Natural killer cell (primary cell): ENCODE measurements at regions not wholly inside any gene's neighbourhood (a gene's known extent, or its start where the extent isn't known, plus 50 kb on each side); places are given as distances from the start of the nearest gene placed in this dataset.

Experiments used
- ATAC-seq, 3 donors: fragments of 150-1000 bp in 2 of 3; fragments of 200-7000 bp in 1 of 3; cut with Tn5 transposase; 1 replicate in 1 of 3; 2 replicates in 2 of 3; pipeline ENCODE4 v1.10.0; 2021; ENCODE audit warnings: mild to moderate bottlenecking in 2 of 3, moderate library complexity in 2 of 3
- DNase-seq, 2 donors: peaks; one replicate each; pipeline versions ENCODE4 v3.0.0 to v3.0.0-alpha.2; 2013 to 2021; ENCODE audit warnings: mixed read lengths in 1 of 2
- H3K27ac ChIP-seq: one replicate; pipeline ENCODE4 v1.5.1; 2013; ENCODE audit warnings: mild to moderate bottlenecking, low read length
- H3K27me3 ChIP-seq: one replicate; pipeline ENCODE4 v1.6.1; 2013; ENCODE audit warnings: low read length; ENCODE audit not compliant: control insufficient read depth, insufficient read depth
- H3K36me3 ChIP-seq: one replicate; pipeline ENCODE4 v1.6.1; 2013; ENCODE audit warnings: low read length; ENCODE audit not compliant: control insufficient read depth, insufficient read depth
- H3K4me1 ChIP-seq: one replicate; pipeline ENCODE4 v1.6.1; 2013; ENCODE audit warnings: low read length; ENCODE audit not compliant: control insufficient read depth, insufficient read depth
- H3K4me3 ChIP-seq: one replicate; pipeline ENCODE4 v1.5.1; 2013; ENCODE audit warnings: low read length
- H3K9me3 ChIP-seq: one replicate; pipeline ENCODE4 v1.6.1; 2013; ENCODE audit warnings: low read length; ENCODE audit not compliant: control insufficient read depth, insufficient read depth
- H3K27ac Mint-ChIP-seq, 2 donors: one replicate each; pipeline ENCODE4 v1.8.0; 2022; ENCODE audit warnings: mild to moderate bottlenecking in 2 of 2, mixed read lengths in 2 of 2, moderate library complexity in 1 of 2
- H3K27me3 Mint-ChIP-seq, 2 donors: one replicate each; pipeline ENCODE4 v1.8.0; 2022; ENCODE audit warnings: low read depth in 2 of 2, mixed read lengths in 2 of 2
- H3K36me3 Mint-ChIP-seq: one replicate; pipeline ENCODE4 v1.8.0; 2022; ENCODE audit warnings: mixed read lengths
- H3K4me1 Mint-ChIP-seq, 2 donors: one replicate each; pipeline ENCODE4 v1.8.0; 2022; ENCODE audit warnings: mixed read lengths in 2 of 2
- H3K4me3 Mint-ChIP-seq: one replicate; pipeline ENCODE4 v1.8.0; 2022; ENCODE audit warnings: mild to moderate bottlenecking, moderate library complexity, mixed read lengths
- H3K9me3 Mint-ChIP-seq, 2 donors: one replicate each; pipeline ENCODE4 v1.8.0; 2022; ENCODE audit warnings: mixed read lengths in 2 of 2
- CTCF ChIP-seq: fragments of 200-600 bp; IDR thresholded peaks from one replicate; pipeline ENCODE4 v1.8.0; 2022; ENCODE audit warnings: antibody characterized with exemption
- WGBS: methylation state at CpG from one replicate; pipeline ENCODE4 v1.1.7; 2013; ENCODE audit warnings: missing lambda C conversion rate; ENCODE audit not compliant: insufficient coverage; 5-methylcytosine and 5-hydroxymethylcytosine counted together
- intact Hi-C: fragments of 100-400 bp; cut with micrococcal nuclease; formaldehyde crosslinking; loops from one replicate; pipeline ENCODE4 v1.14.2; 2022

GRCh38 chr14:46352844-46353243 is 298.7 kb downstream of the RPL10L start:
- peaks cover 8% of the 10 kb centered on the region for H3K36me3 Mint-ChIP-seq
- no peak overlapping the region for H3K27ac ChIP-seq
- no peak for DNase-seq
- no peak for ATAC-seq
- H3K36me3 ChIP-seq: no peaks in the 10 kb centered on the region
- intact Hi-C loops: no loop called here
- 83% methylated on average over 1 of the region's 1 CpG for WGBS
- H3K4me3 Mint-ChIP-seq: no peak overlapping the region
- no peaks in the 10 kb centered on the region for H3K27me3 ChIP-seq
- no peaks in the 10 kb centered on the region for H3K27me3 Mint-ChIP-seq
- no peak overlapping the region for H3K27ac Mint-ChIP-seq
- H3K9me3 Mint-ChIP-seq: peaks cover 10 to 11% of the 10 kb centered on the region in 2 donors
- H3K4me3 ChIP-seq: no peak overlapping the region
- TF ChIP-seq CTCF: no peak
- no peaks in the 10 kb centered on the region for H3K4me1 Mint-ChIP-seq
- no peaks in the 10 kb centered on the region for H3K4me1 ChIP-seq
- H3K9me3 ChIP-seq: no peaks in the 10 kb centered on the region

- no peaks in the 10 kb centered on the region for H3K36me3 ChIP-seq
- H3K4me3 ChIP-seq: no peak overlapping the region
- 18% methylated on average over 2 of the region's 4 CpGs for WGBS
- DNase-seq: no peak
- no peak overlapping the region for H3K27ac ChIP-seq
- intact Hi-C loops: no loop called here
- H3K36me3 Mint-ChIP-seq: no peaks in the 10 kb centered on the region
- H3K4me3 Mint-ChIP-seq: no peak overlapping the region
- H3K4me1 ChIP-seq: no peaks in the 10 kb centered on the region
- H3K27me3 Mint-ChIP-seq: no peaks in the 10 kb centered on the region
- no peak for ATAC-seq
- H3K27me3 ChIP-seq: no peaks in the 10 kb centered on the region
- peaks cover 4 to 7% of the 10 kb centered on the region in 2 donors for H3K9me3 Mint-ChIP-seq
- H3K4me1 Mint-ChIP-seq: no peaks in the 10 kb centered on the region
- H3K27ac Mint-ChIP-seq: no peak overlapping the region
- TF ChIP-seq CTCF: no peak
- no peaks in the 10 kb centered on the region for H3K9me3 ChIP-seq
Observed at GRCh38 chr14:46344327-46344937, 307.1 kb downstream of the RPL10L start.

- H3K36me3 ChIP-seq: no peaks in the 10 kb centered on the region
- no peak overlapping the region for H3K27ac Mint-ChIP-seq
- no peak for DNase-seq
- H3K4me3 Mint-ChIP-seq: no peak overlapping the region
- ATAC-seq: no peak
- 68% methylated on average over 2 of the region's 2 CpGs for WGBS
- H3K9me3 ChIP-seq: no peaks in the 10 kb centered on the region
- H3K27me3 Mint-ChIP-seq: no peaks in the 10 kb centered on the region
- H3K27ac ChIP-seq: no peak overlapping the region
- peaks cover 6 to 12% of the 10 kb centered on the region in 2 donors for H3K9me3 Mint-ChIP-seq
- intact Hi-C loops: no loop called here
- no peaks in the 10 kb centered on the region for H3K27me3 ChIP-seq
- no peaks in the 10 kb centered on the region for H3K4me1 ChIP-seq
- no peaks in the 10 kb centered on the region for H3K36me3 Mint-ChIP-seq
- peaks cover 0 to 6% of the 10 kb centered on the region in 2 donors for H3K4me1 Mint-ChIP-seq
- H3K4me3 ChIP-seq: no peak overlapping the region
- no peak for TF ChIP-seq CTCF
Observed at GRCh38 chr14:46325777-46326176, 325.8 kb downstream of the RPL10L start.

GRCh38 chr14:46325157-46325556 is 326.4 kb downstream of the RPL10L start:
- Mint-ChIP-seq H3K36me3 (no peaks in the 10 kb centered on the region), H3K4me3 (no peak overlapping the region), H3K27ac (no peak overlapping the region), H3K27me3 (no peaks in the 10 kb centered on the region), H3K9me3 (peaks cover 6 to 12% of the 10 kb centered on the region in 2 donors), H3K4me1 (peaks cover 0 to 6% of the 10 kb centered on the region in 2 donors)
- Histone ChIP-seq H3K4me1 (no peaks in the 10 kb centered on the region), H3K4me3 (no peak overlapping the region), H3K9me3 (no peaks in the 10 kb centered on the region), H3K36me3 (no peaks in the 10 kb centered on the region), H3K27ac (no peak overlapping the region), H3K27me3 (no peaks in the 10 kb centered on the region)
- intact Hi-C loops: no loop called here
- DNase-seq (no peak), ATAC-seq (no peak)
- no peak for TF ChIP-seq CTCF
- 76% methylated on average over 5 of the region's 5 CpGs for WGBS
